ENCODE measurements at regions not wholly inside any gene's neighbourhood (a gene's known extent, or its start where the extent isn't known, plus 50 kb on each side); places are given as distances from the start of the nearest gene placed in this dataset.
A peak's percentile ranks its signal among the peaks of the same experiment; 100 is the strongest.

GRCh38 chr4:123770884-123771283 is 374.3 kb downstream of the SPRY1 start:
- DNase-seq = no peak

- peak in 1 of 5 donors; percentile 7 for DNase-seq
Observed at GRCh38 chr4:123776267-123776666, 379.7 kb downstream of the SPRY1 start.

- no peak for DNase-seq
Observed at GRCh38 chr4:123777373-123777772, 380.8 kb downstream of the SPRY1 start.

GRCh38 chr4:123783151-123783790 is 386.7 kb downstream of the SPRY1 start:
- DNase-seq = no peak

GRCh38 chr4:123783921-123784320 is 387.3 kb downstream of the SPRY1 start:
- no peak for DNase-seq

GRCh38 chr4:123784626-123785025 is 388.0 kb downstream of the SPRY1 start:
- DNase-seq = no peak

- no peak for DNase-seq
Observed at GRCh38 chr4:123785538-123785937, 388.9 kb downstream of the SPRY1 start.

GRCh38 chr4:123786163-123786915 is 389.7 kb downstream of the SPRY1 start:
- no peak for DNase-seq

GRCh38 chr4:123786920-123787319 is 390.3 kb downstream of the SPRY1 start:
- no peak for DNase-seq

- no peak for DNase-seq
Observed at GRCh38 chr4:123787512-123788080, 391.0 kb downstream of the SPRY1 start.

GRCh38 chr4:123788577-123788976 is 392.0 kb downstream of the SPRY1 start:
- DNase-seq = no peak

GRCh38 chr4:123790681-123791080 is 394.1 kb downstream of the SPRY1 start:
- no peak for DNase-seq

GRCh38 chr4:123802082-123802645 is 405.6 kb downstream of the SPRY1 start:
- no peak for DNase-seq

- no peak for DNase-seq
Observed at GRCh38 chr4:123802933-123803332, 406.3 kb downstream of the SPRY1 start.

GRCh38 chr4:123804196-123804721 is 407.7 kb downstream of the SPRY1 start:
- DNase-seq = no peak

GRCh38 chr4:123806056-123806455 is 409.5 kb downstream of the SPRY1 start:
- DNase-seq = no peak

- DNase-seq = no peak
Observed at GRCh38 chr4:123807187-123807586, 410.6 kb downstream of the SPRY1 start.

GRCh38 chr4:123807866-123808265 is 411.3 kb downstream of the SPRY1 start:
- DNase-seq = no peak

GRCh38 chr4:123809864-123810263 is 413.3 kb downstream of the SPRY1 start:
- no peak for DNase-seq

GRCh38 chr4:123812066-123812390 is 415.4 kb downstream of the SPRY1 start:
- no peak for DNase-seq

- no peak for DNase-seq
Observed at GRCh38 chr4:123813901-123814300, 417.3 kb downstream of the SPRY1 start.

- no peak for DNase-seq
Observed at GRCh38 chr4:123816462-123816861, 419.9 kb downstream of the SPRY1 start.

- no peak for DNase-seq
Observed at GRCh38 chr4:123817025-123817688, 420.6 kb downstream of the SPRY1 start.
